ENCODE measurements at regions not wholly inside any gene's neighbourhood (a gene's known extent, or its start where the extent isn't known, plus 50 kb on each side); places are given as distances from the start of the nearest gene placed in this dataset.

DNA sequence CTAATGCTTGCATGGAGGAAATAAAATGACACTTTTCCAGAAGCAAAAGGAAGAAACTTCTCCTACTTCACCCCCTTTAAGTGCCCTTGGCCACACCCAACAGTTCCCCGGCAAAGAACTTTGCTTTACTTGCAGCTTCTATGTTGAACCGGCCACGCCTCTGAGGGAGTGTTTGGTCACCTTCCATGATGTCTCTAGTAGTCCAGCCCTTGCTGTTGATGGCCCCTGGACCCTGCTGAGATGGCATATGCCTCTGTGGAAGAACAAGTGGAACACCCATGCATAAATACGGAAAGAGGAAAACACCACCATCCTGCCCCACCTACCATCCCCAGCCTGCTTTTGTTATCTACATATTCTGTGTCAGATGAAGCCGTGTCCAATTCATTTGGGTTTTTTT is 218.3 kb upstream of the POU3F3 start:
- in situ Hi-C loops (cut with MboI; ENCODE audit: low pct_unique_long_range_greater_than_20kb, low sequenced_read_pairs, unreplicated experiment): no loop called here
- DNase-seq (ENCODE audit: low spot score): no peak
- TF ChIP-seq, protein P1, sequence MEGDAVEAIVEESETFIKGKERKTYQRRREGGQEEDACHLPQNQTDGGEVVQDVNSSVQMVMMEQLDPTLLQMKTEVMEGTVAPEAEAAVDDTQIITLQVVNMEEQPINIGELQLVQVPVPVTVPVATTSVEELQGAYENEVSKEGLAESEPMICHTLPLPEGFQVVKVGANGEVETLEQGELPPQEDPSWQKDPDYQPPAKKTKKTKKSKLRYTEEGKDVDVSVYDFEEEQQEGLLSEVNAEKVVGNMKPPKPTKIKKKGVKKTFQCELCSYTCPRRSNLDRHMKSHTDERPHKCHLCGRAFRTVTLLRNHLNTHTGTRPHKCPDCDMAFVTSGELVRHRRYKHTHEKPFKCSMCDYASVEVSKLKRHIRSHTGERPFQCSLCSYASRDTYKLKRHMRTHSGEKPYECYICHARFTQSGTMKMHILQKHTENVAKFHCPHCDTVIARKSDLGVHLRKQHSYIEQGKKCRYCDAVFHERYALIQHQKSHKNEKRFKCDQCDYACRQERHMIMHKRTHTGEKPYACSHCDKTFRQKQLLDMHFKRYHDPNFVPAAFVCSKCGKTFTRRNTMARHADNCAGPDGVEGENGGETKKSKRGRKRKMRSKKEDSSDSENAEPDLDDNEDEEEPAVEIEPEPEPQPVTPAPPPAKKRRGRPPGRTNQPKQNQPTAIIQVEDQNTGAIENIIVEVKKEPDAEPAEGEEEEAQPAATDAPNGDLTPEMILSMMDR (IDR thresholded peaks at IDR 0.05; ENCODE audit: extremely low read depth, insufficient read depth, missing control alignments): no peak

DNA sequence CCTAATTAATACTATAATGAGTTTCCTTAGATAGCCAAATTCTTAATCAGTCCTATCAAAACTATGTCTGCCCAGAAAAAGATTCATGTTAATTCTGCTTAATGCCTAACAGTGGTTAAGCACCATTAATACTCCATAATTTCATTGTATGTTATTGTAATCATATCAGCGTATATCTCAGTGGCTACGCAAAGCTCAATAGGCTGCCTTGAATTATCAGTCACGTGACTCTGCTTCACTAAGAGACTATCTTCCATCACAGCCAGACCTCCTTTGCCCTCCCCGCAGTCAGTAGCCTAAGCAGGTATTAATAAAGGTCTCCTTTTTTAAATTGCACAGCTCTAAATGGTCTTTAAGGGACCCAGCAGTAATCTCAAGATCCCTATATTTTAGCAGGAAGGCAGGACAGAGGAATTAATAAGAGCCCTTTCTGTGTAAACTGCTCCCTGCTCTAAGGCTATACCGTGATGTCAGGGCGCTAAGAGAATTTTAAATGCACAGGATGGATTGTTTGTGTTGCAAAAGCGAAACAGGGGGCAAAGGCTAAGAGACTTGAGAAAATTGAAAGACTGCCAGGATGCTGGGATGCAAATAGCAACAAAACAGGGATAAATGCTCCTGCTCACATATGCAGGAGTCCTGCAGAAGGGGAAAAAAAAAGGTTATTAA is 215.6 kb upstream of the POU3F3 start:
- in situ Hi-C loops (cut with MboI; ENCODE audit: low pct_unique_long_range_greater_than_20kb, low sequenced_read_pairs, unreplicated experiment): no loop called here
- TF ChIP-seq, protein P1 (IDR thresholded peaks at IDR 0.05; ENCODE audit: extremely low read depth, insufficient read depth, missing control alignments): no peak

DNA sequence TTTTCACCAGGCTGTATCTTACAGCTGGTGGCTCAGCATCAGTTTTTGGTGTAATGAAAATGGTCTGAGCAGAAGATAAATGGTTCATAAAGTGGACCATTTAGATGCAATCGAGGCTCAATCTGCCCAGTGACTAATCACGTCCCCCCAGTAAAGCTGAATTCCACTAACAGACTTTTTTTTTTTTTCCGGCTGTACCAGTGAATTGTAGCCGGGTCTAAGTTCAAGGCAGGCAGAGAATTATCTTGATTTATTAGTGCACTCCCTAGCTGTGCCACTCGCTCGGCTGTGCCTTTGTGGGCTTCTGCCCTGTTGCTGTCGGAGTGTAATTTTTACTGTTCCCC is 215.1 kb upstream of the POU3F3 start:
- TF ChIP-seq, protein P1 (IDR thresholded peaks at IDR 0.05; ENCODE audit: extremely low read depth, insufficient read depth, missing control alignments): no peak
- no peak for DNase-seq (ENCODE audit: low spot score)
- in situ Hi-C loops (cut with MboI; ENCODE audit: low pct_unique_long_range_greater_than_20kb, low sequenced_read_pairs, unreplicated experiment): no loop called here

More for the DNA sequence above, 215.6 kb upstream of the POU3F3 start:
- DNase-seq (ENCODE audit: low spot score): no peak

DNA sequence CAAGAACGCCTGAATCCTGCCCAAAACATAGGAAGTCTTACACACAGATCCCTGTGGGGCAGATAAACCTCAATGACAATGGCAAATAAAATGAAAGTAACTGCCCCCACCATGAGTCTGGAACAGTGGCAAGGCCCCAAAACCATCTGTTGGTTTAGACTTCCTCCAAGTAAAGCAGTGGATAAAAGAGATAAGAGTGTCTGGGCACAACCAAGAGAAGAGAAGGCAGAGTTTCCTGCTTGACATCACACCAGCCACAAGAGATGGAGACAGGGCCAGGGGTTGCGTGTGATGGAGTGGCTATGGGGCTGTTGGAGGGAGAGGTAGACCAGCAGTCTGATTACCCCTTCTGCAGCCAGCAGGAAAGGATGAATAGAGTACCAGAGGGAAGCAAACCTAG is 212.1 kb upstream of the POU3F3 start:
- TF ChIP-seq, protein P1 (IDR thresholded peaks at IDR 0.05; ENCODE audit: extremely low read depth, insufficient read depth, missing control alignments): no peak
- no peak for DNase-seq (ENCODE audit: low spot score)
- in situ Hi-C loops (cut with MboI; ENCODE audit: low pct_unique_long_range_greater_than_20kb, low sequenced_read_pairs, unreplicated experiment): no loop called here

DNA sequence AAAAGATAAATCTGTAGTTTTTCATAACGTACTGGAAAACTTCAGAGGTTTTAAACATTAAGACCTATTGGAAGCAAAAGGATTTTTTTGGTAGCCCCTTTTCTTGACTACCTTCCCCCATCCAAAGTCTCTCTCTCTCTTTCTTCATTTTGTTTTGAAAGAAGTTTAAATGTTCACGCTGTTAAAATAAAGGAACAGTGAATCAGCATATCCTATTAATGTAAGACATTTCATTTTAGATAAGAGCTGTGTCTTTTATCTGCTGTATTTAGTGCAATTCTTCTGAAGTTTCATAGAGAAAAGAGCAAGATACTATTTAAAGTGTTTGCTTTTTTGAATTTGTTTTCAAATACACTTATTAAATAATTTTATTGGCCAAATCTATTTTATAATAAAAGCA is 205.5 kb upstream of the POU3F3 start:
- TF ChIP-seq, protein P1 (IDR thresholded peaks at IDR 0.05; ENCODE audit: extremely low read depth, insufficient read depth, missing control alignments): no peak
- DNase-seq (ENCODE audit: low spot score): no peak
- in situ Hi-C loops (cut with MboI; ENCODE audit: low pct_unique_long_range_greater_than_20kb, low sequenced_read_pairs, unreplicated experiment): no loop called here

DNA sequence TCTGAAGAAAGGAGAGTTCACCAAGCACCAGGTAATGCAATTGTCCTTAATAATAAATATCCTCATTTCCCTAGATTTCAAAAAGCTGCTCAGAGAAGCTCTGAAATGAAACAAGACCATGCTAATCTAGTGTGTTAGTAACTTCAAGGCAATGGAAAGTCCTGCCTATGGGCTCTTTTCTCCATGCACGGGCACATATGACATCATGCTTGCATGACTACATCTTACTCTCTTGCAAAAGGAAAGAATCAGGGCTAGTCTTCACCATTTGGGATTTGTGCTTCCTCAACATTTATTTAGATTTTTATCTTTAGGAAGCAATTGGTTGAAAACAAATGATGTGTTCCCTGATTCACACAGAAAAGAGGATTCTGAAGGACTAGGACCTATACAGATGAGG is 204.0 kb upstream of the POU3F3 start:
- DNase-seq (ENCODE audit: low spot score): no peak
- in situ Hi-C loops (cut with MboI; ENCODE audit: low pct_unique_long_range_greater_than_20kb, low sequenced_read_pairs, unreplicated experiment): no loop called here
- TF ChIP-seq, protein P1 (IDR thresholded peaks at IDR 0.05; ENCODE audit: extremely low read depth, insufficient read depth, missing control alignments): no peak
